H9 (cell line): ENCODE measurements at regions not wholly inside any gene's neighbourhood (a gene's known extent, or its start where the extent isn't known, plus 50 kb on each side); places are given as distances from the start of the nearest gene placed in this dataset.

ENCODE experiments used
- DNase-seq: peaks from one replicate; pipeline ENCODE4 v3.0.0-alpha.2; 2017
- H2AFZ ChIP-seq: one replicate; pipeline ENCODE4 v1.6.1; 2013; ENCODE audit warnings: mild to moderate bottlenecking, low read length, control low read depth, moderate library complexity
- H2AK5ac ChIP-seq: 2 replicates; pipeline ENCODE4 v1.6.1; 2013; ENCODE audit warnings: low read length, control low read depth, mixed read lengths; ENCODE audit not compliant: insufficient read length
- H2BK120ac ChIP-seq: one replicate; pipeline ENCODE4 v1.6.1; 2013; ENCODE audit warnings: low read depth, mild to moderate bottlenecking, low read length, control low read depth, inconsistent platforms; ENCODE audit not compliant: poor library complexity, severe bottlenecking
- H2BK12ac ChIP-seq: 2 replicates; pipeline ENCODE4 v1.6.1; 2013; ENCODE audit warnings: low read length, control low read depth, mixed read lengths, low read depth; ENCODE audit not compliant: insufficient read length
- H2BK15ac ChIP-seq: 2 replicates; pipeline ENCODE4 v1.6.1; 2013; ENCODE audit warnings: low read depth, low read length, control low read depth
- H2BK20ac ChIP-seq: one replicate; pipeline ENCODE4 v1.6.1; 2013; ENCODE audit warnings: low read depth, mild to moderate bottlenecking, low read length, control low read depth, inconsistent platforms; ENCODE audit not compliant: poor library complexity, severe bottlenecking
- H2BK5ac ChIP-seq: 2 replicates; pipeline ENCODE4 v1.6.1; 2013; ENCODE audit warnings: low read length, control low read depth, mixed read lengths; ENCODE audit not compliant: insufficient read length
- H3K14ac ChIP-seq: 2 replicates; pipeline ENCODE4 v1.6.1; 2013; ENCODE audit warnings: low read length, control low read depth; ENCODE audit not compliant: insufficient read depth
- H3K18ac ChIP-seq: 2 replicates; pipeline ENCODE4 v1.6.1; 2013; ENCODE audit warnings: low read depth, mild to moderate bottlenecking, mixed read lengths, low read length, control low read depth; ENCODE audit not compliant: insufficient read length
- H3K23ac ChIP-seq: 2 replicates; pipeline ENCODE4 v1.6.1; 2013; ENCODE audit warnings: low read length, control low read depth, mixed read lengths, low read depth; ENCODE audit not compliant: insufficient read length
- H3K23me2 ChIP-seq: 2 replicates; pipeline ENCODE4 v1.6.1; 2013; ENCODE audit warnings: low read depth, mild to moderate bottlenecking, mixed read lengths, low read length, control low read depth; ENCODE audit not compliant: insufficient read length, poor library complexity, severe bottlenecking
- H3K27ac ChIP-seq: 2 replicates; pipeline ENCODE4 v1.5.1; 2013; ENCODE audit warnings: low read length, control low read depth, mixed read lengths, low read depth; ENCODE audit not compliant: insufficient read length
- H3K27me3 ChIP-seq: 2 replicates; pipeline ENCODE4 v1.6.1; 2013; ENCODE audit warnings: low read length, control low read depth, inconsistent platforms; ENCODE audit not compliant: insufficient read depth
- H3K4ac ChIP-seq: 2 replicates; pipeline ENCODE4 v1.6.1; 2013; ENCODE audit warnings: low read depth, mild to moderate bottlenecking, control low read depth, inconsistent platforms, low read length, moderate library complexity
- H3K4me1 ChIP-seq: 2 replicates; pipeline ENCODE4 v1.6.1; 2013; ENCODE audit warnings: low read length, control low read depth, inconsistent platforms; ENCODE audit not compliant: insufficient read depth
- H3K4me2 ChIP-seq: 2 replicates; pipeline ENCODE4 v1.6.1; 2013; ENCODE audit warnings: low read length, control low read depth, mixed read lengths; ENCODE audit not compliant: insufficient read length, insufficient read depth
- H3K56ac ChIP-seq: 2 replicates; pipeline ENCODE4 v1.6.1; 2013; ENCODE audit warnings: low read depth, mild to moderate bottlenecking, mixed read lengths, low read length, control low read depth; ENCODE audit not compliant: insufficient read length
- H3K79me1 ChIP-seq: 2 replicates; pipeline ENCODE4 v1.6.1; 2013; ENCODE audit warnings: low read depth, mild to moderate bottlenecking, moderate library complexity, low read length, control low read depth, inconsistent platforms; ENCODE audit not compliant: insufficient read depth, poor library complexity, severe bottlenecking
- H3K79me2 ChIP-seq: 2 replicates; pipeline ENCODE4 v1.6.1; 2013; ENCODE audit warnings: low read length, control low read depth, inconsistent platforms; ENCODE audit not compliant: insufficient read depth
- H3K9ac ChIP-seq: 2 replicates; pipeline ENCODE4 v1.6.1; 2013; ENCODE audit warnings: low read length, control low read depth, mixed read lengths; ENCODE audit not compliant: insufficient read length; ENCODE audit errors: extremely low read depth
- H3K9me3 ChIP-seq: one replicate; pipeline ENCODE4 v1.6.1; 2013; ENCODE audit warnings: low read depth, low read length, inconsistent platforms; ENCODE audit not compliant: control insufficient read depth
- H3T11ph ChIP-seq: one replicate; pipeline ENCODE4 v1.6.1; 2013; ENCODE audit warnings: mild to moderate bottlenecking, low read length, control low read depth, inconsistent platforms
- H4K20me1 ChIP-seq: one replicate; pipeline ENCODE4 v1.6.1; 2013; ENCODE audit not compliant: control insufficient read depth, insufficient read length, insufficient read depth
- H4K5ac ChIP-seq: 2 replicates; pipeline ENCODE4 v1.6.1; 2013; ENCODE audit warnings: low read depth, mild to moderate bottlenecking, mixed read lengths, low read length, control low read depth; ENCODE audit not compliant: insufficient read length
- H4K8ac ChIP-seq: replicated peaks from 2 replicates; pipeline ENCODE4 v1.6.1; 2013; ENCODE audit warnings: low read length, control low read depth, mixed read lengths, low read depth; ENCODE audit not compliant: insufficient read length
- H4K91ac ChIP-seq: 2 replicates; pipeline ENCODE4 v1.6.1; 2013; ENCODE audit warnings: low read depth, mild to moderate bottlenecking, moderate library complexity, mixed read lengths, low read length, control low read depth; ENCODE audit not compliant: insufficient read length
- H3K27ac Mint-ChIP-seq, 3 experiments: 2 replicates in 2 of 3; 3 replicates in 1 of 3; pipeline ENCODE4 v1.8.0; 2020 to 2021; ENCODE audit warnings: mixed read lengths in 3 of 3, mild to moderate bottlenecking in 1 of 3, moderate library complexity in 1 of 3
- H3K27me3 Mint-ChIP-seq: 2 replicates; pipeline ENCODE4 v1.8.0; 2021; ENCODE audit warnings: low read depth, mild to moderate bottlenecking, moderate library complexity, mixed read lengths
- H3K36me3 Mint-ChIP-seq, 3 experiments: 2 replicates in 2 of 3; 3 replicates in 1 of 3; pipeline ENCODE4 v1.8.0; 2020 to 2021; ENCODE audit warnings: low read depth in 3 of 3, mixed read lengths in 3 of 3; ENCODE audit not compliant: insufficient read depth in 1 of 3
- H3K4me1 Mint-ChIP-seq, 2 experiments: 2 replicates each; pipeline ENCODE4 v1.8.0; 2020; ENCODE audit warnings: mixed read lengths in 2 of 2
- H3K4me3 Mint-ChIP-seq, 2 experiments: 2 replicates in 1 of 2; 3 replicates in 1 of 2; pipeline ENCODE4 v1.8.0; 2020 to 2021; ENCODE audit warnings: mild to moderate bottlenecking in 2 of 2, mixed read lengths in 2 of 2, moderate library complexity in 1 of 2
- H3K9me3 Mint-ChIP-seq, 2 experiments: 2 replicates in 1 of 2; 3 replicates in 1 of 2; pipeline ENCODE4 v1.8.0; 2020; ENCODE audit warnings: mild to moderate bottlenecking in 2 of 2, mixed read lengths in 2 of 2, moderate library complexity in 1 of 2
- WGBS: extraction: QIAGEN DNeasy Blood & Tissue Kit; methylation state at CpG from one replicate; pipeline ENCODE4 v1.1.7; 2013; ENCODE audit warnings: missing lambda C conversion rate, low lambda C conversion rate, mixed read lengths; ENCODE audit not compliant: insufficient read length; ENCODE audit errors: extremely low coverage; 5-methylcytosine and 5-hydroxymethylcytosine counted together
- TF ChIP-seq, protein P1 (sequence below): fragments of 200-600 bp; sonication (generic); conservative IDR thresholded peaks from 3 replicates; pipeline ENCODE4 v1.8.0; 2021; ENCODE audit warnings: antibody characterized with exemption, mild to moderate bottlenecking

GRCh38 chr1:178580876-178581275 is 68.0 kb downstream of the TEX35 start:
- Histone ChIP-seq H3K9ac (no peak overlapping the region), H2BK20ac (no peak overlapping the region), H2BK15ac (no peak overlapping the region), H3K56ac (no peak overlapping the region), H3K14ac (peak overlapping the region; percentile 16; the same call in 1 of the 2 replicates), H4K91ac (no peak overlapping the region), H3K27me3 (no peaks in the 10 kb centered on the region), H4K5ac (no peak overlapping the region), H4K8ac (no peak overlapping the region), H3K79me1 (no peaks in the 10 kb centered on the region), H3K27ac (peak overlapping the region; percentile 11), H3K4ac (no peak overlapping the region), H3K9me3 (no peaks in the 10 kb centered on the region), H2AK5ac (no peak overlapping the region), H3K23ac (no peak overlapping the region), H3K4me1 (peaks cover 9% of the 10 kb centered on the region; the same call in 1 of the 2 replicates), H3K79me2 (no peaks in the 10 kb centered on the region), H3K23me2 (no peaks in the 10 kb centered on the region), H2BK12ac (no peak overlapping the region), H2AFZ (no peak overlapping the region), H3T11ph (no peak overlapping the region), H3K4me2 (peak overlapping the region; percentile 6), H3K18ac (peak overlapping the region; percentile 19), H2BK5ac (no peak overlapping the region), H4K20me1 (no peaks in the 10 kb centered on the region), H2BK120ac (no peak overlapping the region)
- no peaks in the 10 kb centered on the region for H3K9me3 Mint-ChIP-seq
- DNase-seq = no peak
- peaks cover 5% of the 10 kb centered on the region; the same call in 1 of the 2 replicates for H3K27me3 Mint-ChIP-seq
- peak overlapping the region; percentile 27 to 62 (median 62); a peak in 6 of 7 replicates for H3K27ac Mint-ChIP-seq
- H3K36me3 Mint-ChIP-seq = no peaks in the 10 kb centered on the region
- TF ChIP-seq, protein P1, sequence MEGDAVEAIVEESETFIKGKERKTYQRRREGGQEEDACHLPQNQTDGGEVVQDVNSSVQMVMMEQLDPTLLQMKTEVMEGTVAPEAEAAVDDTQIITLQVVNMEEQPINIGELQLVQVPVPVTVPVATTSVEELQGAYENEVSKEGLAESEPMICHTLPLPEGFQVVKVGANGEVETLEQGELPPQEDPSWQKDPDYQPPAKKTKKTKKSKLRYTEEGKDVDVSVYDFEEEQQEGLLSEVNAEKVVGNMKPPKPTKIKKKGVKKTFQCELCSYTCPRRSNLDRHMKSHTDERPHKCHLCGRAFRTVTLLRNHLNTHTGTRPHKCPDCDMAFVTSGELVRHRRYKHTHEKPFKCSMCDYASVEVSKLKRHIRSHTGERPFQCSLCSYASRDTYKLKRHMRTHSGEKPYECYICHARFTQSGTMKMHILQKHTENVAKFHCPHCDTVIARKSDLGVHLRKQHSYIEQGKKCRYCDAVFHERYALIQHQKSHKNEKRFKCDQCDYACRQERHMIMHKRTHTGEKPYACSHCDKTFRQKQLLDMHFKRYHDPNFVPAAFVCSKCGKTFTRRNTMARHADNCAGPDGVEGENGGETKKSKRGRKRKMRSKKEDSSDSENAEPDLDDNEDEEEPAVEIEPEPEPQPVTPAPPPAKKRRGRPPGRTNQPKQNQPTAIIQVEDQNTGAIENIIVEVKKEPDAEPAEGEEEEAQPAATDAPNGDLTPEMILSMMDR = no peak
- no CpG with 5 or more reads among the region's 5 CpGs for WGBS
- peaks cover 44 to 54% of the 10 kb centered on the region in 2 experiments for H3K4me1 Mint-ChIP-seq
- peak overlapping the region in 1 of 2 experiments; percentile 45; a peak in 1 of 5 replicates for H3K4me3 Mint-ChIP-seq
